ENCODE measurements at regions not wholly inside any gene's neighbourhood (a gene's known extent, or its start where the extent isn't known, plus 50 kb on each side); places are given as distances from the start of the nearest gene placed in this dataset.
"Not testable (repeated sequence)": the region's sequence is repeated elsewhere in the genome, so short reads cannot be mapped to it uniquely, and the experiment has no call there.

GRCh38 chr17:14444915-14445314 is 144.0 kb downstream of the HS3ST3B1 start:
- no peak overlapping the region for H3K27ac Mint-ChIP-seq
- no peak for ATAC-seq
- H3K4me3 Mint-ChIP-seq: no peak overlapping the region
- no peaks in the 10 kb centered on the region for H3K9me3 Mint-ChIP-seq
- peaks cover 11% of the 10 kb centered on the region for H3K4me1 Mint-ChIP-seq
- no peaks in the 10 kb centered on the region for H3K27me3 Mint-ChIP-seq
- H3K36me3 Mint-ChIP-seq (ENCODE audit: low read depth): no peaks in the 10 kb centered on the region
- DNase-seq: no peak

- Mint-ChIP-seq H3K27me3 (no peaks in the 10 kb centered on the region), H3K4me1 (peaks cover 14% of the 10 kb centered on the region), H3K4me3 (no peak overlapping the region), H3K27ac (no peak overlapping the region), H3K9me3 (no peaks in the 10 kb centered on the region), H3K36me3 (ENCODE audit: low read depth) (no peaks in the 10 kb centered on the region)
- DNase-seq (no peak), ATAC-seq (no peak)
Measured at GRCh38 chr17:14442798-14443528, 142.1 kb downstream of the HS3ST3B1 start.

- Mint-ChIP-seq H3K9me3 (no peaks in the 10 kb centered on the region), H3K27me3 (no peaks in the 10 kb centered on the region), H3K4me3 (no peak overlapping the region), H3K4me1 (peaks cover 13% of the 10 kb centered on the region), H3K27ac (no peak overlapping the region), H3K36me3 (ENCODE audit: low read depth) (no peaks in the 10 kb centered on the region)
- no peak for DNase-seq
- no peak for ATAC-seq
Measured at GRCh38 chr17:14437176-14437575, 136.3 kb downstream of the HS3ST3B1 start.

- no peaks in the 10 kb centered on the region for H3K27me3 Mint-ChIP-seq
- DNase-seq (no peak), ATAC-seq (no peak)
- peaks cover 13% of the 10 kb centered on the region for H3K4me1 Mint-ChIP-seq
- H3K9me3 Mint-ChIP-seq: no peaks in the 10 kb centered on the region
- no peak overlapping the region for H3K27ac Mint-ChIP-seq
- no peaks in the 10 kb centered on the region for H3K36me3 Mint-ChIP-seq (ENCODE audit: low read depth)
- H3K4me3 Mint-ChIP-seq: no peak overlapping the region
Measured at GRCh38 chr17:14436266-14436665, 135.4 kb downstream of the HS3ST3B1 start.

- Mint-ChIP-seq H3K4me1 (peaks cover 21% of the 10 kb centered on the region), H3K36me3 (ENCODE audit: low read depth) (no peaks in the 10 kb centered on the region), H3K9me3 (peaks cover 4% of the 10 kb centered on the region), H3K4me3 (no peak overlapping the region), H3K27ac (no peak overlapping the region), H3K27me3 (no peaks in the 10 kb centered on the region)
- DNase-seq (no peak), ATAC-seq (no peak)
Measured at GRCh38 chr17:14434506-14434905, 133.6 kb downstream of the HS3ST3B1 start.

GRCh38 chr17:14432079-14432478 is 131.2 kb downstream of the HS3ST3B1 start:
- H3K4me3 Mint-ChIP-seq: no peak overlapping the region
- no peaks in the 10 kb centered on the region for H3K27me3 Mint-ChIP-seq
- no peak overlapping the region for H3K27ac Mint-ChIP-seq
- no peak for ATAC-seq
- peaks cover 40% of the 10 kb centered on the region for H3K4me1 Mint-ChIP-seq
- no peaks in the 10 kb centered on the region for H3K36me3 Mint-ChIP-seq (ENCODE audit: low read depth)
- H3K9me3 Mint-ChIP-seq: peaks cover 4% of the 10 kb centered on the region
- DNase-seq: no peak

- Mint-ChIP-seq H3K27me3 (no peaks in the 10 kb centered on the region), H3K4me3 (peak overlapping the region; percentile 70), H3K36me3 (ENCODE audit: low read depth) (no peaks in the 10 kb centered on the region), H3K27ac (peak overlapping the region; percentile 89), H3K9me3 (peaks cover 4% of the 10 kb centered on the region), H3K4me1 (peaks cover 55% of the 10 kb centered on the region)
- no peak for DNase-seq
- ATAC-seq: no peak
Measured at GRCh38 chr17:14429084-14429483, 128.2 kb downstream of the HS3ST3B1 start.

- peak; percentile 70 for ATAC-seq
- Mint-ChIP-seq H3K4me3 (peak overlapping the region; percentile 70), H3K36me3 (ENCODE audit: low read depth) (no peaks in the 10 kb centered on the region), H3K4me1 (peaks cover 60% of the 10 kb centered on the region), H3K27me3 (no peaks in the 10 kb centered on the region), H3K27ac (peak overlapping the region; percentile 89), H3K9me3 (peaks cover 4% of the 10 kb centered on the region)
- peak; percentile 34 for DNase-seq
Measured at GRCh38 chr17:14428648-14429029, 127.8 kb downstream of the HS3ST3B1 start.

GRCh38 chr17:14427900-14428647 is 127.2 kb downstream of the HS3ST3B1 start:
- Mint-ChIP-seq H3K36me3 (ENCODE audit: low read depth) (no peaks in the 10 kb centered on the region), H3K4me3 (peak overlapping the region; percentile 70), H3K27me3 (no peaks in the 10 kb centered on the region), H3K4me1 (peaks cover 61% of the 10 kb centered on the region), H3K9me3 (peaks cover 4% of the 10 kb centered on the region), H3K27ac (peak overlapping the region; percentile 89)
- peak; percentile 95 for ATAC-seq
- peak; percentile 46 for DNase-seq

GRCh38 chr17:14423156-14423555 is 122.3 kb downstream of the HS3ST3B1 start:
- not testable (repeated sequence) for H3K9me3 Mint-ChIP-seq; DNase-seq; H3K27me3 Mint-ChIP-seq; H3K4me3 Mint-ChIP-seq; ATAC-seq; H3K36me3 Mint-ChIP-seq (ENCODE audit: low read depth); H3K27ac Mint-ChIP-seq
- peaks cover 39% of the 10 kb centered on the region for H3K4me1 Mint-ChIP-seq

- Mint-ChIP-seq H3K4me1 (no peaks in the 10 kb centered on the region), H3K27me3 (no peaks in the 10 kb centered on the region), H3K27ac (no peak overlapping the region), H3K36me3 (ENCODE audit: low read depth) (peaks cover 5% of the 10 kb centered on the region), H3K4me3 (no peak overlapping the region), H3K9me3 (peaks cover 7% of the 10 kb centered on the region)
- DNase-seq (no peak), ATAC-seq (no peak)
Measured at GRCh38 chr17:14417336-14417735, 116.5 kb downstream of the HS3ST3B1 start.

GRCh38 chr17:14409292-14409691 is 108.4 kb downstream of the HS3ST3B1 start:
- peaks cover 4% of the 10 kb centered on the region for H3K9me3 Mint-ChIP-seq
- peaks cover 12% of the 10 kb centered on the region for H3K4me1 Mint-ChIP-seq
- no peaks in the 10 kb centered on the region for H3K27me3 Mint-ChIP-seq
- ATAC-seq: no peak
- no peak for DNase-seq
- no peak overlapping the region for H3K4me3 Mint-ChIP-seq
- peaks cover 2% of the 10 kb centered on the region for H3K36me3 Mint-ChIP-seq (ENCODE audit: low read depth)
- no peak overlapping the region for H3K27ac Mint-ChIP-seq

- Mint-ChIP-seq H3K36me3 (ENCODE audit: low read depth) (no peaks in the 10 kb centered on the region), H3K9me3 (peaks cover 4% of the 10 kb centered on the region), H3K4me1 (peaks cover 20% of the 10 kb centered on the region), H3K4me3 (no peak overlapping the region), H3K27me3 (no peaks in the 10 kb centered on the region), H3K27ac (no peak overlapping the region)
- ATAC-seq (no peak), DNase-seq (no peak)
Measured at GRCh38 chr17:14407541-14407940, 106.7 kb downstream of the HS3ST3B1 start.

GRCh38 chr17:14405189-14405588 is 104.3 kb downstream of the HS3ST3B1 start:
- ATAC-seq (no peak), DNase-seq (no peak)
- H3K4me3 Mint-ChIP-seq: no peak overlapping the region
- H3K4me1 Mint-ChIP-seq: peaks cover 20% of the 10 kb centered on the region
- no peaks in the 10 kb centered on the region for H3K27me3 Mint-ChIP-seq
- H3K27ac Mint-ChIP-seq: no peak overlapping the region
- H3K36me3 Mint-ChIP-seq (ENCODE audit: low read depth): no peaks in the 10 kb centered on the region
- peaks cover 7% of the 10 kb centered on the region for H3K9me3 Mint-ChIP-seq
